HG03039 (cell line): ENCODE measurements at regions not wholly inside any gene's neighbourhood (a gene's known extent, or its start where the extent isn't known, plus 50 kb on each side); places are given as distances from the start of the nearest gene placed in this dataset.
"Not testable (repeated sequence)": the region's sequence is repeated elsewhere in the genome, so short reads cannot be mapped to it uniquely, and the experiment has no call there.

ENCODE experiments used
- ATAC-seq: cut with Tn5 transposase; IDR thresholded peaks from one replicate; pipeline ENCODE4 v1.9.1; 2021; ENCODE audit warnings: mild to moderate bottlenecking, moderate library complexity; ENCODE audit not compliant: unreplicated experiment

GRCh38 chr9:75531588-75531987 lies 358.9 kb upstream of the PCSK5 start:
- no peak for ATAC-seq

GRCh38 chr9:75532233-75533050 lies 358.0 kb upstream of the PCSK5 start:
- ATAC-seq, result no peak

DNA sequence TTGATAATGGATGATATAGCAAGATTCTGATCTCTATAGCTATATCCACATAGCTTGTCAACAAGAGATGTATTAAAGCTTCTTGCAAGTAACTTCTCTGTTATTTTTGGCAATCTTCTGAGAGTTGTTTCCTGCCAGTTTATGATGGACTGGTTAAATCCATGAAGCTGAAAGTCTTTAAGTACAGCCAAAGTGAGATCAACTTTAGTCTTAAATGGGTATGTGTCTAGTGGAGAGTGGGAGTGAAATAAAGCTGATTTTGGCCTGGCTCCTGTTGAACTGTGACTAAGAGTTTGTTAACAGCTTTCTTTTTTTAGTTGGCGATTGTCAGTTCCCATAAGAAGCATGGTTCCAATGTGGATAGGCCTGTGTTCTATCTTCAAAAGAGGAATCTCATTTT lies 350.9 kb upstream of the PCSK5 start:
- ATAC-seq, result no peak

DNA sequence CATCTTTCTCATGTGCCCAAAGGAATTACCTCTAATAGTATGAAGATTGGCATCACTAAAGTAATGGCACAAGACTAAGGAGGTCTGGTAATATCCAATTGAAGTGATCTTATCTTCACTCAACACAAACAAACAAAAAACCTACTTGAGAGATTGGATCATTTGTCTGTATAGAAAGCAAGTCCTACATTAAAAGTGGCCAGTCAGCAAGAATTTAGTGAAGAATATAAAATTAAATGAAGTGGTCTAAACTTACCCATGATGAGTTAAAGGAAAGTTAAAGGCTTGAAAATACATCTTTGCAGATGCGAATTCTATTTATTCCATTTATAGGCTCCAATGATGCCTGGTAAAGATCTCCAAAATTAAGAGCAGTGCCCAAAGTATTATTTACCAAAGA lies 350.3 kb upstream of the PCSK5 start:
- ATAC-seq, result no peak

GRCh38 chr9:75541734-75542133 lies 348.7 kb upstream of the PCSK5 start:
- no peak for ATAC-seq

- no peak for ATAC-seq
Measured at GRCh38 chr9:75544815-75545214, 345.7 kb upstream of the PCSK5 start.

- ATAC-seq, result no peak
Measured at GRCh38 chr9:75545287-75545686, 345.2 kb upstream of the PCSK5 start.

DNA sequence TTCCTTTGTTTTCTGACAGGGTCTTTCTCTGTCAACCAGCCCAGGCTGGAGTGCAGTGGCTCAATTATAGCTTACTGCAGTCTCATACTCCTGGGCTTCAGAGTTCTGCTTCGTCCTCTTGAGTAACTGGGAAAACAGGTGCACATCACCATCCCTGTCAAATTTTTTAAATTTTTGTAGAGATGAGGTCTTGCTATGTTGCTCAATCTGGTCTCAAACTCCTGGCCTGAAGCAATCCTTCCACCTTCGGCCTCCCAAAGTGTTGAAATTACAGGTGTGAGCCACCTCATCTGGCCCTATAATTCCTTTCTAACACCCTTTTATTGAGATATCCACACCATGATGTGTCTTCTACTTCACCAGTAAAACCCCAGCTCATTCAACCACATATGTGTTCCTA lies 341.6 kb upstream of the PCSK5 start:
- ATAC-seq, result no peak

- ATAC-seq, result no peak
Measured at GRCh38 chr9:75551861-75552260, 338.6 kb upstream of the PCSK5 start.

DNA sequence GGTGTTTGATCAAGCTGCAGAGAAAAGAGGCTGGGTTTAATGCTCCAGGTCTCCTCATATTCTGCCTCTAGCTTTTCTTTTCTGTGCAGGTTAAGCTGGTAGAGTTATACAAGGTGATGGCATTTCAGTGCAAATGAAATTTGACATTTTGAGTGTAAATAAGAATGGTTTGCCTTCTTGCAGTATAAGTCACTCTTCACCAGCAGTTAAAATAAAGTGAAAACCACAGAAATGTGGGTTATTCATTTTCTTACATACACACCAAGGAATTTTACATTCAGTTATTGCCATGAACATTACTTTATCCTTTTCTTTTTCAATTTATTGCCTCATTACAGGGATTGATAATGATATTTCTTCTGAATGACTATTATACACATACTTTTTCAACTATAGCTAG lies 337.5 kb upstream of the PCSK5 start:
- ATAC-seq, result no peak

- ATAC-seq, result not testable (repeated sequence)
Measured at GRCh38 chr9:75566813-75567212, 323.7 kb upstream of the PCSK5 start.

- no peak for ATAC-seq
Measured at GRCh38 chr9:75570538-75570937, 319.9 kb upstream of the PCSK5 start.

DNA sequence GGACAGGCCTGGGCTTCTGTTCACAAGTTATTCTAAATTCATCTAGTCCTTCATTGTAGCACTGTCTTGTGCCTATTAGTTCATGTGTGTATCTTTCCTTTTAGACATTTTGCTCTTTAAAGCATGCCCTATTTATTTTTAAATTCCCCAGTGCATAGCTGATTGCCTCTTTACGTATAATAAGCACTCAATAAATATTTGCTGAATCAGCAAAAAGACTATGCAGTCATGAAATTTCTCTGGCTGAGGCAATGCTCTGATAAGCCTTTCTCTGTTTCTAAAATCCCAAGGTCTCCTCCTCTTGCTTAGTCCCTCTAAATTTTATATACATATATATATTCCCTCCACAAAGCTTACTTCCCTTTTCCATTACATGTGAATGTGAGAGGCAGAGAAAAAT lies 315.9 kb upstream of the PCSK5 start:
- no peak for ATAC-seq

- ATAC-seq, result no peak
Measured at GRCh38 chr9:75582870-75583269, 307.6 kb upstream of the PCSK5 start.

GRCh38 chr9:75588808-75589207 lies 301.7 kb upstream of the PCSK5 start:
- no peak for ATAC-seq

- ATAC-seq, result no peak
Measured at GRCh38 chr9:75589497-75589896, 301.0 kb upstream of the PCSK5 start.

DNA sequence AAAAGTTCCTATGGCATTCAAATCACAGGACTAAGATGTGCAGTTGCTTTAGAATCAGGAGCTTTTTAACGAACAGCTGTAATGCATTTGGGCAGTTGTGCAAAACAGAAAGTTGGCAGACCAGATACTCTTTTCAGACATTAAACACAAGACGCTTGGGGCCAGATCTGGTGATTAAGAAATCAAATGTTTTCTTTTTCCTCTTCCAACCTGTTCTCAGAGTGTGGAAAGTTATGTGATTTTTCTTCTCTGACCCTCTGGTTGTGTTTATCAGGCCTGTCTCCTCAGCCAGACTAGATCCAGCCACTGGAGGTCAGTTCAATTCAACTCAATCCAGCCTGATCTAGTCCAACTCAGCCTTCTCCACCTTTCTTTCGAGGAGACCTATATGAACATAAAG lies 298.5 kb upstream of the PCSK5 start:
- ATAC-seq, result no peak

DNA sequence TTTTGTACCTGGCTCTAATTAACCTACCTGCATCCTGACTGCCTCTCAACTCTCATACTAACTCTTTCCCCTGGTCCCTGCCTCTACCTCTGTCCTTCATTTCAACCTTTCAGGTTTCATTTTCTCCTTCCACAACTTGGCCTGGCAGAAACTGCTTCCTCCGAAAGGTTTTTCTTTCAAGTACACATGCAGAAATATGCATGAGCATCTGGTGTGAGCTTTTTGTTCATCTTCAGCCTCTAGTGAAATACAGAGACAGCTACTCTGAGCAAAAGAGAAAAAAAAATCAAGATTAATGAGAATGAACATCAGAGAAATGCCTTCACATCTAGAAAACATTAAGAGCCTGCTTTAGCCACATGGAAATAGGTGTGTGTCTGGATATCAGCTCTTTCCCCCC lies 297.9 kb upstream of the PCSK5 start:
- no peak for ATAC-seq

DNA sequence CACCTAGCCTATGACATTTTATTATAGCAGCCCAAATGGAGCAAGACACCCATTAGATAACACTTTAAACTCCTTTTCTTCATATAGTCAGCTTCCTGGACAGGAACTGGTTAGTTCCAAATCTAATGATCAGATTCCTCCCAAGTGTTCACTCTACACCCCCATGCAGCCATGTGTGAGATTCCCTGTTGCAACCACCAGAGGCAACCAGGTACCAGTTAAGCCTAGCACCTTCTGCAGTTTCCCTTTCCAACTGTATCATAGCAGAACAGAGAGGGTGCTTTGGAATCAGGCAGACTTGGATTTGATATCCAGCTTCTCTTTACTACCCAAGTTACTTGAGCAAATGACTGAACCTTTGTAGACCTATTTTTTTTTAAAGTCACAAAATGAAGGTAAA lies 296.6 kb upstream of the PCSK5 start:
- no peak for ATAC-seq

DNA sequence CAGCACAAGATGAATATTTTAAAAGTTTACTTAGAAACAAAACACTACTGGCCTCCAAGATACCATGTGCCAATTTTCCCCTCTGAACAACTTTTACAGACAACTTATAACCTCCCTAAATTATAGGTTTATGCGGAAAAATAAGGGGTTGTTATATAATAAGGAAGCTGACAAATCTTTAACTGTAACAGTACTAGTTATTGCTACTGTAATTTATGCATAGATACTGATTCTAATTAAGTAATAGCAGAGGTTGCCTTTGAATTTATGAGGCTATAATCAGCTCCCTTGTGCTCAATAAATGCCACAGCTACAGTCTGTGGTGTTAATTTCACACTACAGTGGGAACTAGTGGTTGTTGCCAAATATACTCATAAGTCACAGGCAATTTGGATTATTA lies 291.3 kb upstream of the PCSK5 start:
- ATAC-seq, result no peak

DNA sequence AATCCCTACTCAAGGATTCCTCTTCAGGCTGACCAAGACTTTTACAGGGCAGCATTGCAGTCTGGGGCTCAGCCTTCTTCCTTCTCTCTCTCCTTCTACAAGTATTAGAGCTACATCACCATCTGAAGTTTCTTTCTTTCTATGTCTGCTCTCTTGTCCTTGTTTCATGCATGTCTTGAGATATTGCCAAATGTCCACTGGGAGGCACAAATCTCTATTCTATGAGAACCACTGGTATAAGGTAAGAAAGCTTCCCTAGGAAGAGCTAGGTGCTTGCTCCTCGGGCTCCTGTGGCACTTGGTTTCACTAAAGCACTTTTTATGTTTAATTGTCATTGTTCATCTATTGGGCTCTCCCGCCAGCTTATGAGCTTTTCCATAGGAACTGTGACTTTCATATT lies 289.2 kb upstream of the PCSK5 start:
- ATAC-seq, result no peak

DNA sequence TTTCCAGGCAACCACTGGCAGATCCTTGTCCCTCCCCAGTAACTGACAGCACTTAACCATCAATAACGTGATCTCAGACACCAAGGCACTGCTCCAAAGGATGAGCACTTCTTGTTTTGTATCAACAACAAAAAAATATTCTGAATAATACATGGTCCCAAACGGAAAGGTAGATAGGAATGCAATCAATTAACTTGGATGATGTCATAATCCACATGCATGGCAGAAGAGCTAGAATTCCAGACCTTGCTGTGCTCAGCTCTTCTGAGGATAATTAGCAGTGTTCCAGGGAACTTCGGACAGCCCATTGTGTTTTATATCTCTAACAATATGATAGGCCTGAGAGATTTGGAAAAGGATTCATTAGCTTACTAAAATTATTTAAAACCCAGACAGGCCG lies 288.4 kb upstream of the PCSK5 start:
- ATAC-seq, result no peak

DNA sequence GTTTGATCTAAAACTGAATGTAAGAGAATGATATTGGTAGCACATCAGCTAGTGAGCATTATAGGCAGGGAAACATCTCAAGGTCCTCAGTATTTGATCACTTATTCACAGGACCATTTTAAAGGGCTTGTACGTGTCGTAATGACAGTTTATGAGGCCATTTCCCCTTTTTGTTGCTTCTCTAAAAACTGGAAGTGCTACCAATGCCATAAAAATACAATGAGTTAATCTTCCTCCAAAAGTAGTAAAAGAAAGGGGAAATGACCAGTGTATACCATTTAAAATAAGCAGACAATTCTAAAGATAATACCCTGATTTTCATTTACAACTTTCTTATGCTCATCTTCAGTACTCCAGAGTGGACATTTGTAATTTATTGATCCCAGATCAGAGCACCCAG lies 285.8 kb upstream of the PCSK5 start:
- ATAC-seq, result no peak
